22Rv1 (cell line): ENCODE measurements at regions not wholly inside any gene's neighbourhood (a gene's known extent, or its start where the extent isn't known, plus 50 kb on each side); places are given as distances from the start of the nearest gene placed in this dataset.

Experiments
- ZFX ChIP-seq: fragments of 450-650 bp; IDR thresholded peaks from 2 replicates; pipeline ENCODE4 v1.6.1; 2017; ENCODE audit warnings: antibody characterized with exemption, borderline replicate concordance
- TF ChIP-seq, protein P1 (sequence below): fragments of 450-650 bp; IDR thresholded peaks from 2 replicates; pipeline ENCODE4 v1.5.1; 2017; ENCODE audit warnings: mild to moderate bottlenecking

DNA sequence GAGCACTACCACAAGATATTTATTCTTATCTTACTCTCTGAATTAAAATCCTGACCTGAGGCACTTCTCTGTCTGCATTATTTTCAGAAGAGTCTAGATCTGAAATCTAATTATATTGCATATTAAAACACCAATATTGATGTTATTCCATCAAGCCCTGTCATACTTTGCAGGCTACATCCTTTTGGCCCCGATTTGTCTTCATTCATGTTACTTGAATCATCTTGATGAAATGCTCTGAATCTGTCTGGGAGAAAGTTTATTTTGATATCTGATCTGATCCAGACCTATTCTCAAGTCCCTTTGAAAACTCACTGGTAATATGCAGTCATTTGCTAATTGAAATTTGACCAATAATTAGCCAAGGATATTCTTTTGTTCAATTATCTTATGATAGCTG, 79.9 kb downstream of the BBS10 start:
- TF ChIP-seq, protein P1, sequence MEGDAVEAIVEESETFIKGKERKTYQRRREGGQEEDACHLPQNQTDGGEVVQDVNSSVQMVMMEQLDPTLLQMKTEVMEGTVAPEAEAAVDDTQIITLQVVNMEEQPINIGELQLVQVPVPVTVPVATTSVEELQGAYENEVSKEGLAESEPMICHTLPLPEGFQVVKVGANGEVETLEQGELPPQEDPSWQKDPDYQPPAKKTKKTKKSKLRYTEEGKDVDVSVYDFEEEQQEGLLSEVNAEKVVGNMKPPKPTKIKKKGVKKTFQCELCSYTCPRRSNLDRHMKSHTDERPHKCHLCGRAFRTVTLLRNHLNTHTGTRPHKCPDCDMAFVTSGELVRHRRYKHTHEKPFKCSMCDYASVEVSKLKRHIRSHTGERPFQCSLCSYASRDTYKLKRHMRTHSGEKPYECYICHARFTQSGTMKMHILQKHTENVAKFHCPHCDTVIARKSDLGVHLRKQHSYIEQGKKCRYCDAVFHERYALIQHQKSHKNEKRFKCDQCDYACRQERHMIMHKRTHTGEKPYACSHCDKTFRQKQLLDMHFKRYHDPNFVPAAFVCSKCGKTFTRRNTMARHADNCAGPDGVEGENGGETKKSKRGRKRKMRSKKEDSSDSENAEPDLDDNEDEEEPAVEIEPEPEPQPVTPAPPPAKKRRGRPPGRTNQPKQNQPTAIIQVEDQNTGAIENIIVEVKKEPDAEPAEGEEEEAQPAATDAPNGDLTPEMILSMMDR, result no peak
- TF ChIP-seq ZFX, result no peak
